ENCODE measurements at regions not wholly inside any gene's neighbourhood (a gene's known extent, or its start where the extent isn't known, plus 50 kb on each side); places are given as distances from the start of the nearest gene placed in this dataset.
A peak's percentile ranks its signal among the peaks of the same experiment; 100 is the strongest.

DNA sequence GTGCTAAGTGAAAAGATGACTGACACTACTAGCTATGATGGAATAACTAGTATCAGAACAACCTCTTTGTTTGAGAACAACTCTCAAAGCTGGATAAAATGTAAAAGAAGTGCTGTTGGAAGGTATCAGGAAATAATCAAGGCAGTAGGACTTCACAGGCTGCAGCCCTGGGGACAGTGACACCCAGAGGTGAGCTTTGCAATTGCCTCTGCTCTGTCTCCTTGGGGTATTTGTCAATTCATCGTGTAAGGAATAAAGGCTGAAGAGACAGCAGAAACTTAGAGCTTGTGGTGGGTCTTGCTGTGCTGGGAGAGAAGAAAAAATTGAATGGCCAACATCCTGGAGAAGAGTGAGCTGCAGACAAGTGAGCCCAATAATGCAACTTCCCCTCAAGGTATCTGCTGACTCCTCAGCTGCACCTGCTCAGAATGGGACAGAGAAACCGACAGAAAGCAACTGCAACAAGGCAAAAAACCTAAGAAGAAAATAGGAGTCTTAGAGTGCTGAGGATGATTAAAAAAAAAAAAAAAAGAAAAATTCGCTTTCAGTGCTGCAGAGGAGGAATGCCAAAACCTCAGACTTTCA is 141.1 kb downstream of the RCN1 start:
- ATAC-seq = peak; percentile 93
- Histone ChIP-seq H3K27me3 (ENCODE audit: control insufficient read depth in 1 of 2, insufficient read depth in 2 of 2, low read length in 2 of 2) (peaks cover 1 to 5% of the 10 kb centered on the region in 2 experiments; a peak in 1 of 5 replicates), H3K79me2 (ENCODE audit: insufficient read depth, low read length) (no peaks in the 10 kb centered on the region), H2AFZ (ENCODE audit: low read length) (no peak overlapping the region), H3K36me3 (replicated peaks in 1 of 2; ENCODE audit: control insufficient read depth in 1 of 2, insufficient read depth in 2 of 2, low read length in 2 of 2) (no peaks in the 10 kb centered on the region), H4K20me1 (ENCODE audit: insufficient read depth, low read length) (no peaks in the 10 kb centered on the region), H3K4me2 (ENCODE audit: low read depth, low read length) (no peak overlapping the region), H3K27ac (ENCODE audit: extremely low read length, insufficient read depth, low read length) (no peak overlapping the region), H3K9me3 (ENCODE audit: low read length) (no peaks in the 10 kb centered on the region), H3K4me3 (replicated peaks in 1 of 3; ENCODE audit: insufficient read depth in 1 of 3, low read depth in 2 of 3, low read length in 3 of 3) (no peak overlapping the region), H3K4me1 (ENCODE audit: insufficient read depth, low read length) (no peaks in the 10 kb centered on the region), H3K9ac (ENCODE audit: insufficient read depth, low read depth, low read length) (no peak overlapping the region)
- peak; percentile 13 for DNase-seq (ENCODE audit: low spot score)
- TF ChIP-seq POLR2A (IDR thresholded peaks at IDR 0.05; ENCODE audit: insufficient read depth in 1 of 2, low read depth in 2 of 2, low read length in 2 of 2) = no peak
- TF ChIP-seq CTCF (CRISPR knock-in tag; IDR thresholded peaks at IDR 0.05) = peak; percentile 52
- peak; percentile 6; the same call in 1 of the 2 replicates for TF ChIP-seq STAG1 (CRISPR knock-in tag; IDR thresholded peaks at IDR 0.05)
- peak; percentile 60 for FAIRE-seq
- 10% methylated on average over 3 of the region's 3 CpGs for WGBS (ENCODE audit: low lambda C conversion rate)
- ChIA-PET CTCF (ENCODE audit: low intra/inter-chr PET ratio, low total read pairs) (no interaction called here), POLR2A (no interaction called here)
- BruUV-seq (replicated peaks) = no TSS peak
- intact Hi-C loops (cut with micrococcal nuclease; ENCODE audit: unreplicated experiment) = no loop called here
- in situ Hi-C loops (cut with HindIII; ENCODE audit: extremely low pct_ligation_motif_present, low pct_unique_long_range_greater_than_20kb) = no loop called here

- in situ Hi-C loops (cut with HindIII; ENCODE audit: extremely low pct_ligation_motif_present, low pct_unique_long_range_greater_than_20kb) (no loop called here), intact Hi-C loops (cut with micrococcal nuclease; ENCODE audit: unreplicated experiment) (no loop called here)
- no peak for ATAC-seq
- H4K20me1 ChIP-seq (ENCODE audit: insufficient read depth, low read length) = no peaks in the 10 kb centered on the region
- BruUV-seq (replicated peaks) = no TSS peak
- no peak overlapping the region for H2AFZ ChIP-seq (ENCODE audit: low read length)
- H3K79me2 ChIP-seq (ENCODE audit: insufficient read depth, low read length) = no peaks in the 10 kb centered on the region
- H3K27me3 ChIP-seq (ENCODE audit: control insufficient read depth in 1 of 2, insufficient read depth in 2 of 2, low read length in 2 of 2) = peaks cover 1 to 5% of the 10 kb centered on the region in 2 experiments; a peak in 1 of 5 replicates
- H3K4me1 ChIP-seq (ENCODE audit: insufficient read depth, low read length) = no peaks in the 10 kb centered on the region
- H3K9me3 ChIP-seq (ENCODE audit: low read length) = no peaks in the 10 kb centered on the region
- H3K27ac ChIP-seq (ENCODE audit: extremely low read length, insufficient read depth, low read length) = no peak overlapping the region
- POLR2A ChIA-PET = no interaction called here
- no peak overlapping the region for H3K4me2 ChIP-seq (ENCODE audit: low read depth, low read length)
- CTCF ChIA-PET (ENCODE audit: low intra/inter-chr PET ratio, low total read pairs) = no interaction called here
- H3K9ac ChIP-seq (ENCODE audit: insufficient read depth, low read depth, low read length) = no peak overlapping the region
- H3K36me3 ChIP-seq (replicated peaks in 1 of 2; ENCODE audit: control insufficient read depth in 1 of 2, insufficient read depth in 2 of 2, low read length in 2 of 2) = no peaks in the 10 kb centered on the region
- FAIRE-seq = no peak
- DNase-seq (ENCODE audit: low spot score) = no peak
- WGBS (ENCODE audit: low lambda C conversion rate) = 34% methylated on average over 4 of the region's 4 CpGs
- no peak overlapping the region for H3K4me3 ChIP-seq (replicated peaks in 1 of 3; ENCODE audit: insufficient read depth in 1 of 3, low read depth in 2 of 3, low read length in 3 of 3)
- TF ChIP-seq JUNB (CRISPR knock-in tag; IDR thresholded peaks at IDR 0.05; ENCODE audit: borderline replicate concordance) (no peak), ZC3H13 (CRISPR knock-in tag; IDR thresholded peaks at IDR 0.05) (no peak), ZNF674 (CRISPR knock-in tag; IDR thresholded peaks at IDR 0.05; ENCODE audit: low read depth) (no peak), ZNF776 (CRISPR knock-in tag; IDR thresholded peaks at IDR 0.05) (no peak), MAFF (IDR thresholded peaks at IDR 0.05; ENCODE audit: low read depth, low read length) (no peak), TFDP2 (CRISPR knock-in tag; IDR thresholded peaks at IDR 0.05) (no peak), ZNF382 (CRISPR knock-in tag; IDR thresholded peaks at IDR 0.05; ENCODE audit: borderline replicate concordance) (no peak), RXRA (CRISPR knock-in tag; IDR thresholded peaks at IDR 0.05) (no peak), ZNF7 (CRISPR knock-in tag; IDR thresholded peaks at IDR 0.05) (no peak), XBP1 (CRISPR knock-in tag; IDR thresholded peaks at IDR 0.05) (no peak), ZSCAN25 (CRISPR knock-in tag; IDR thresholded peaks at IDR 0.05) (no peak)
- TF ChIP-seq, protein P1, sequence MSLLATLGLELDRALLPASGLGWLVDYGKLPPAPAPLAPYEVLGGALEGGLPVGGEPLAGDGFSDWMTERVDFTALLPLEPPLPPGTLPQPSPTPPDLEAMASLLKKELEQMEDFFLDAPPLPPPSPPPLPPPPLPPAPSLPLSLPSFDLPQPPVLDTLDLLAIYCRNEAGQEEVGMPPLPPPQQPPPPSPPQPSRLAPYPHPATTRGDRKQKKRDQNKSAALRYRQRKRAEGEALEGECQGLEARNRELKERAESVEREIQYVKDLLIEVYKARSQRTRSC (CRISPR knock-in tag; IDR thresholded peaks at IDR 0.05; ENCODE audit: low read depth) = no peak
- TF ChIP-seq, protein P2, sequence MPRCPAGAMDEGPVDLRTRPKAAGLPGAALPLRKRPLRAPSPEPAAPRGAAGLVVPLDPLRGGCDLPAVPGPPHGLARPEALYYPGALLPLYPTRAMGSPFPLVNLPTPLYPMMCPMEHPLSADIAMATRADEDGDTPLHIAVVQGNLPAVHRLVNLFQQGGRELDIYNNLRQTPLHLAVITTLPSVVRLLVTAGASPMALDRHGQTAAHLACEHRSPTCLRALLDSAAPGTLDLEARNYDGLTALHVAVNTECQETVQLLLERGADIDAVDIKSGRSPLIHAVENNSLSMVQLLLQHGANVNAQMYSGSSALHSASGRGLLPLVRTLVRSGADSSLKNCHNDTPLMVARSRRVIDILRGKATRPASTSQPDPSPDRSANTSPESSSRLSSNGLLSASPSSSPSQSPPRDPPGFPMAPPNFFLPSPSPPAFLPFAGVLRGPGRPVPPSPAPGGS (CRISPR knock-in tag; IDR thresholded peaks at IDR 0.05) = no peak
Measured at GRCh38 chr11:32232516-32232915, 141.6 kb downstream of the RCN1 start.
